ENCODE measurements at regions not wholly inside any gene's neighbourhood (a gene's known extent, or its start where the extent isn't known, plus 50 kb on each side); places are given as distances from the start of the nearest gene placed in this dataset.

- WGBS = 76% methylated on average over 5 of the region's 5 CpGs
- Histone ChIP-seq H3K27me3 (ENCODE audit: control insufficient read depth in 4 of 4, insufficient read depth in 4 of 4, low read length in 3 of 4) (no peaks in the 10 kb centered on the region), H3K9me3 (ENCODE audit: control insufficient read depth in 4 of 4, low read length in 3 of 4) (no peaks in the 10 kb centered on the region), H3K4me1 (ENCODE audit: control insufficient read depth in 4 of 4, insufficient read depth in 4 of 4, low read length in 3 of 4) (peaks cover 0 to 3% (median 0%) of the 10 kb centered on the region in 4 donors), H3K36me3 (ENCODE audit: control insufficient read depth in 4 of 4, insufficient read depth in 3 of 4, low read depth in 1 of 4, low read length in 3 of 4) (no peaks in the 10 kb centered on the region), H3K9ac (ENCODE audit: low read depth in 1 of 2, low read length in 2 of 2) (no peak overlapping the region), H3K27ac (ENCODE audit: low read depth in 1 of 2, low read length in 2 of 2) (no peak overlapping the region), H3K4me3 (ENCODE audit: low read depth in 1 of 3, low read length in 3 of 3) (no peak overlapping the region)
- TF ChIP-seq CTCF (IDR thresholded peaks at IDR 0.05; ENCODE audit: low read depth, low read length, missing input control) (no peak), FOXA1 (IDR thresholded peaks at IDR 0.05) (no peak), RAD21 (IDR thresholded peaks at IDR 0.05) (no peak), EGR1 (IDR thresholded peaks at IDR 0.05; ENCODE audit: low read depth in 2 of 2) (no peak), FOXA2 (IDR thresholded peaks at IDR 0.05) (no peak), RXRA (IDR thresholded peaks at IDR 0.05) (no peak), REST (IDR thresholded peaks at IDR 0.05) (no peak), JUND (IDR thresholded peaks at IDR 0.05) (no peak), YY1 (IDR thresholded peaks at IDR 0.05) (no peak), ZBTB33 (IDR thresholded peaks at IDR 0.05) (no peak), ATF3 (IDR thresholded peaks at IDR 0.05) (no peak), SP1 (IDR thresholded peaks at IDR 0.05) (no peak), NR2F2 (IDR thresholded peaks at IDR 0.05) (no peak), HNF4A (conservative IDR thresholded peaks at IDR 0.05) (no peak), GABPA (IDR thresholded peaks at IDR 0.05 in 1 of 2, conservative IDR thresholded peaks at IDR 0.05 in 1 of 2) (no peak), HNF4G (IDR thresholded peaks at IDR 0.05) (no peak), TAF1 (conservative IDR thresholded peaks at IDR 0.05) (no peak)
- no peak for DNase-seq (ENCODE audit: low spot score)
These were observed 69.2 kb upstream of the EPS8L3 start for GRCh38 chr1:109832945-109833344.

Measured in liver (tissue), 8 donors.